GM12865 (cell line): ENCODE measurements at regions not wholly inside any gene's neighbourhood (a gene's known extent, or its start where the extent isn't known, plus 50 kb on each side); places are given as distances from the start of the nearest gene placed in this dataset.

Source experiments
- DNase-seq: peaks from one replicate; pipeline ENCODE4 v3.0.0; 2010; ENCODE audit warnings: low read depth
- H3K4me3 ChIP-seq: 2 replicates; pipeline ENCODE4 v1.5.1; 2011; ENCODE audit warnings: mild to moderate bottlenecking, low read depth, low read length, control low read depth
- CTCF ChIP-seq: IDR thresholded peaks from 2 replicates; pipeline ENCODE4 v1.5.1; 2011; ENCODE audit warnings: low read length, control low read depth, low read depth, inconsistent platforms; ENCODE audit not compliant: insufficient read depth; ENCODE audit errors: missing control alignments

- no peak overlapping the region for H3K4me3 ChIP-seq
- TF ChIP-seq CTCF: no peak
- peak; percentile 71 for DNase-seq
Measured at GRCh38 chr1:113185463-113186104, 112.6 kb downstream of the LRIG2 start.

- no peak overlapping the region for H3K4me3 ChIP-seq
- TF ChIP-seq CTCF: no peak
- no peak for DNase-seq
Measured at GRCh38 chr1:113190078-113190477, 117.1 kb downstream of the LRIG2 start.

- H3K4me3 ChIP-seq: no peak overlapping the region
- DNase-seq: no peak
- no peak for TF ChIP-seq CTCF
Measured at GRCh38 chr1:113190930-113191329, 117.9 kb downstream of the LRIG2 start.

GRCh38 chr1:113191579-113192076 lies 118.6 kb downstream of the LRIG2 start:
- no peak overlapping the region for H3K4me3 ChIP-seq
- no peak for TF ChIP-seq CTCF
- DNase-seq: peak; percentile 77

GRCh38 chr1:113192242-113192641 lies 119.2 kb downstream of the LRIG2 start:
- DNase-seq: peak; percentile 18
- no peak for TF ChIP-seq CTCF

GRCh38 chr1:113192980-113193379 lies 120.0 kb downstream of the LRIG2 start:
- H3K4me3 ChIP-seq: no peak overlapping the region
- TF ChIP-seq CTCF: no peak
- DNase-seq: no peak

More at GRCh38 chr1:113192242-113192641, 119.2 kb downstream of the LRIG2 start:
- H3K4me3 ChIP-seq: no peak overlapping the region
